Activated CD4-positive, alpha-beta T cell treated with anti-CD3 and anti-CD28 coated beads, Interleukin-2, amount 10 ng/mL, durations not matched to agents 7 days and 5 days (primary cell): ENCODE measurements at regions not wholly inside any gene's neighbourhood (a gene's known extent, or its start where the extent isn't known, plus 50 kb on each side); places are given as distances from the start of the nearest gene placed in this dataset.

Experiments
- CTCF ChIA-PET: fragments of 350-600 bp; sonication (Branson Sonifier 250); formaldehyde crosslinking; loops from one replicate; lab custom pipeline; 2021; ENCODE audit warnings: antibody characterized with exemption; lab: Charles Lee
- POLR2A ChIA-PET: fragments of 350-600 bp; sonication (Branson Sonifier 250); formaldehyde crosslinking; loops from one replicate; lab custom pipeline; 2021; ENCODE audit warnings: antibody characterized with exemption; lab: Charles Lee
- DNase-seq: peaks from one replicate; pipeline ENCODE4 v3.0.0-alpha.2; 2020
- H3K27ac Mint-ChIP-seq: one replicate; pipeline ENCODE4 v1.8.0; 2021; ENCODE audit warnings: mild to moderate bottlenecking, moderate library complexity, mixed read lengths
- H3K27me3 Mint-ChIP-seq: one replicate; pipeline ENCODE4 v1.8.0; 2021; ENCODE audit warnings: mixed read lengths
- H3K36me3 Mint-ChIP-seq: one replicate; pipeline ENCODE4 v1.8.0; 2021; ENCODE audit warnings: low read depth, mixed read lengths
- H3K4me1 Mint-ChIP-seq: one replicate; pipeline ENCODE4 v1.8.0; 2021; ENCODE audit warnings: mixed read lengths
- H3K4me3 Mint-ChIP-seq: one replicate; pipeline ENCODE4 v1.8.0; 2021; ENCODE audit warnings: mild to moderate bottlenecking, moderate library complexity, mixed read lengths
- H3K9me3 Mint-ChIP-seq: one replicate; pipeline ENCODE4 v1.8.0; 2021; ENCODE audit warnings: mixed read lengths

DNA sequence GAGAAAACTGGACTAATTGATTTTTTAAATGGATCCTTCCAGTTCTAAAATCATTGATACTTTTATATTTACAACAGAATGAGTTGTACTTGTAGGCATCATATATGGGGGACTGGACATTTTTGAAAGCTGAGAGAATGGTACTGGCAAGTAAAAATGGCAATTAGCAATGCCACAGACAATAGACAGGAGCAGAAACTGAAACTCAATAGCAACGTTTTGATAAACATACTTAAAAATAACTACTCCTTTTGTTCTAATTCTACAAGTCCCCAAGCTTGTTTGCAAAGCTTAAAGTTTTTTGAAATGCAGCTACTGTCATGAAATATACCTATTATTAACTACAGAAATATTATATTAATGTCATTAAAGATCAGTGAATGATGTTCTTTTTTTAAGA is 52.8 kb upstream of the FBXL7 start:
- POLR2A ChIA-PET, result no interaction called here
- CTCF ChIA-PET, result no interaction called here
- no peak overlapping the region for H3K4me3 Mint-ChIP-seq
- no peaks in the 10 kb centered on the region for H3K9me3 Mint-ChIP-seq
- no peaks in the 10 kb centered on the region for H3K27me3 Mint-ChIP-seq
- H3K27ac Mint-ChIP-seq, result no peak overlapping the region
- no peaks in the 10 kb centered on the region for H3K36me3 Mint-ChIP-seq
- no peaks in the 10 kb centered on the region for H3K4me1 Mint-ChIP-seq
- no peak for DNase-seq

DNA sequence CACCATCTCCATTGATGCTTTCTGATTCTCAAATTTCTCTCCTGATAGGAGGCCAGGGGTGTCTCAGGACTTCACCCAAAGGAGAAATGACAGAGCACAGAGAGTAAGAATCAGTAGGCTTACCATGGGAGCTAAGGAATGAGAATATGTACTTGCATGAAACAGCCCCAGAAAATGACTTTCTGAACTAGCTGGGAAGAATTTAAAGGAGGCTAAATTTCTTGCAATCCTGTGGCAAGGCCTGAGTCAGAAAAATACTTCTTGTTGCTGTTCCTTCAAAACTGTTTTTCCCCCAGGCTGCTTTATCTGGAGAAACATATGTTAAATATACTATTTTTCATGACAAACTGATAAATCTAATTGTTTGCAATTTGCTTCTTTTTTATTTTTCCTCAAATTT is 53.4 kb upstream of the FBXL7 start:
- no peak for DNase-seq
- H3K27ac Mint-ChIP-seq, result no peak overlapping the region
- POLR2A ChIA-PET, result no interaction called here
- no peaks in the 10 kb centered on the region for H3K9me3 Mint-ChIP-seq
- H3K4me1 Mint-ChIP-seq, result no peaks in the 10 kb centered on the region
- no peaks in the 10 kb centered on the region for H3K27me3 Mint-ChIP-seq
- H3K36me3 Mint-ChIP-seq, result no peaks in the 10 kb centered on the region
- CTCF ChIA-PET, result no interaction called here
- H3K4me3 Mint-ChIP-seq, result no peak overlapping the region

DNA sequence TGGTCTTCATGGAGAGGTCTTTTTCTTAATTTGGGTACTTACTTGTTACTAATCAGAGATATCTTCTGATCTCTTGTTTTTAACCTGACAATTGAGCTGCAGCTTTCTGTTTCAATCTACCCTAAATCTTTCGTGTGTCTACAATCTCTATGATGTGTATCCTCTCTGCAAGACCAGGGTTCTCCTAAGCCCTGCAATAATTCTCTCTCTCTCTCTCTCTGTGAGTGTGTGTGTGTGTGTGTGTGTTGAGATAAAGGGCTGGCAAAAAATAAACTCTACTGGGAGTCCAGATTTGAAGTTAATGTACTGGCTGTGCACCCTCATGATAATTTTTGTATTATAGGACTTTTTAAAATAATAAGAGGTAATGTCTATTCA is 57.8 kb upstream of the FBXL7 start:
- Mint-ChIP-seq H3K27ac (no peak overlapping the region), H3K27me3 (no peaks in the 10 kb centered on the region), H3K4me3 (no peak overlapping the region), H3K4me1 (no peaks in the 10 kb centered on the region), H3K36me3 (no peaks in the 10 kb centered on the region), H3K9me3 (peaks cover 2% of the 10 kb centered on the region)
- ChIA-PET CTCF (no interaction called here), POLR2A (no interaction called here)
- DNase-seq, result no peak

DNA sequence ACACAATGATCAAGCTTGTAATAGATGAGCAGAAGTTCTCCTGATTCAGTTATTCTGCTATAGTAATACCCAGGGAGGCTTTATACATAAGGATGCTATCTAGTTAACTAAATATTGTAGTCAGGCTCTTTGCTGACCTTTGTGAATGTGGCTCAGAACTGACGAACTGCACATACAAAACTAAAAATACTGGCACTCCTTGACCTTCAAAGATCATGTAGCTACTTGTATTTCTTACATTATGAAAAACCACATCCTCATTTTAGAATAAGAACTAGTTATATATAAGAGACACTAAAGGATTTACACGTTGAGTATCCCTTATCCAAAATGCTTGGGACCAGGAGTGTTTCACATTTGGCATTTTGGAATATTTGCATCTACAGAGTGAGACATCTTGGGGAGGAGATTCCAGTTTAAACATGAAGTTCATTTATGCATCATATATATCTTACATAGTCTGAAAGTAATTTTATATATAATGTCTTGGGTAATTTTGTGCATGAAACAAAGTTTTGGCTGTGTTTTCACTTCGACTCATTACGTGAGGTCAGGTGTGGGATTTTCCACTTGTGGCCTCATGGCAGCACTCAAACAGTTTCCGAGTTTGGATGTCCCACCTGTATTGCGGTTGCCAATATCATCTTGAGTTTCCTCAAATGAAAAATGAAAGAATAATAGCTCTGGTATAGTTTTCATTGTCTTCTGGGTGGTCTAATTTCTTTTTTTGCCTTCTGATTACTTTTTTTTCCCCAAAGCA is 58.4 kb upstream of the FBXL7 start:
- CTCF ChIA-PET, result interaction anchor here (0.5 kb wide), 1 partner anchor 210 kb away, joined by 3 read pairs; no protein-coding TSS in a partner anchor
- H3K36me3 Mint-ChIP-seq, result no peaks in the 10 kb centered on the region

DNA sequence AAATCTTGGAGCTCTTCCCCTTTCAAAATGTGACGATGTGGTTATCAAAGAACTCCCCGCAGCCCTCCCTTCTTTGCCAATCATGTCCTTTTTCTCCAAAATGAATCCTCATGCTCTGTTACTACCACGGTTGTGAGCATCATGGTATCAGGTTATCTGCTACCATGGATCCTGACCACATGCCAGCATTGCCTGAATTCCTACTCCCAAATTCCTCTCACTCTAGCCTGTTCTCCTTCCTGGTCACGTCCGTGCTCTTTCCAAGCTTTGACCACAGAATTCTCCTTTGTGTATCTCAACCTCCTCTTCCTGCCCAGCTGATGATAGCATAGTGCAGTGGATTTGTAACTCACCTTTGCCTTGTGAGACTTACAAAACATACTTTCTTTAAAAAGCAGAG is 59.5 kb upstream of the FBXL7 start:
- Mint-ChIP-seq H3K27ac (no peak overlapping the region), H3K36me3 (no peaks in the 10 kb centered on the region), H3K9me3 (peaks cover 4% of the 10 kb centered on the region), H3K27me3 (no peaks in the 10 kb centered on the region), H3K4me3 (no peak overlapping the region), H3K4me1 (no peaks in the 10 kb centered on the region)
- ChIA-PET POLR2A (no interaction called here), CTCF (no interaction called here)
- DNase-seq, result no peak

More for the DNA sequence above, 58.4 kb upstream of the FBXL7 start:
- H3K27ac Mint-ChIP-seq, result no peak overlapping the region
- H3K4me3 Mint-ChIP-seq, result no peak overlapping the region
- POLR2A ChIA-PET, result no interaction called here
- peaks cover 2% of the 10 kb centered on the region for H3K9me3 Mint-ChIP-seq
- DNase-seq, result no peak
- no peaks in the 10 kb centered on the region for H3K4me1 Mint-ChIP-seq
- H3K27me3 Mint-ChIP-seq, result no peaks in the 10 kb centered on the region

DNA sequence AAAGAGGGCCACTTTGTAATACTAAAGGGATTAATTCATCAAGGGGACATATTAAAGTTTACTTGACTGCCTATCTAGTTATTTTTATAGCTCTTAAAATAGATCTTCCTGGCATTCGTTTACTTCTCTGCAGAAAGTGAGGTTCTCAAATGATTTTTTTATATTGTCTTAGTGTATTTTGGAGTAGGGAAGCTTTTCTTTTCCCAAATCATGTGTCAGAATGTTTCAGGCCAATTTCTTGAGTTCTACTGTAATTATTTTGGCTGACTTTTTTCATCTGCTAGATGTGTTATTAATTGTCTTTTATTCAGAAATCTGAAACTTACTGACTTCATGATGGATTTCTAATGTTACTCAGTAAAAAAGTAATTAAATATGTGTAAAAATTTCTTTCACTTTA is 60.2 kb upstream of the FBXL7 start:
- no peaks in the 10 kb centered on the region for H3K4me1 Mint-ChIP-seq
- no peaks in the 10 kb centered on the region for H3K36me3 Mint-ChIP-seq
- H3K27ac Mint-ChIP-seq, result no peak overlapping the region
- CTCF ChIA-PET, result no interaction called here
- no peak overlapping the region for H3K4me3 Mint-ChIP-seq
- H3K27me3 Mint-ChIP-seq, result no peaks in the 10 kb centered on the region
- DNase-seq, result no peak
- POLR2A ChIA-PET, result no interaction called here
- peaks cover 4% of the 10 kb centered on the region for H3K9me3 Mint-ChIP-seq

DNA sequence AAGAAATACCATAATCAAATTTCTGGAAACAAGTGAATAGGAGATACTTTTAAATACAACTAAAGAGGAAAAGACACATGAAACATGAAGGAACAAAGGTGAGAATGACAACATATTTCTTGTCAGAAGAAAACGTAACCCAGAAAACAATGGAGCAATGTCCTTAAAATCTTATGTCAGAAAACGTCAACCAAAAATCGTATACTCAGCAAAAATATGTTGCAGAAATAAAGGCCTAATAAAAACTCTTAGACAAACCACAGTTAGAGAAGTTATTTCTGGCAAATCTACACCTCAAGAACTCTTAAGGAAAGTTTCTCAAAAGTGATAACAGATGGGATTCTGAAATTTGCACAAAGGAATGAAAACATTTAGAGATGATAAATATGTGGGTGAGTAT is 66.3 kb upstream of the FBXL7 start:
- no peaks in the 10 kb centered on the region for H3K27me3 Mint-ChIP-seq
- H3K9me3 Mint-ChIP-seq, result peaks cover 4% of the 10 kb centered on the region
- ChIA-PET POLR2A (no interaction called here), CTCF (no interaction called here)
- H3K36me3 Mint-ChIP-seq, result no peaks in the 10 kb centered on the region
- H3K4me3 Mint-ChIP-seq, result no peak overlapping the region
- no peaks in the 10 kb centered on the region for H3K4me1 Mint-ChIP-seq
- DNase-seq, result no peak
- H3K27ac Mint-ChIP-seq, result no peak overlapping the region

DNA sequence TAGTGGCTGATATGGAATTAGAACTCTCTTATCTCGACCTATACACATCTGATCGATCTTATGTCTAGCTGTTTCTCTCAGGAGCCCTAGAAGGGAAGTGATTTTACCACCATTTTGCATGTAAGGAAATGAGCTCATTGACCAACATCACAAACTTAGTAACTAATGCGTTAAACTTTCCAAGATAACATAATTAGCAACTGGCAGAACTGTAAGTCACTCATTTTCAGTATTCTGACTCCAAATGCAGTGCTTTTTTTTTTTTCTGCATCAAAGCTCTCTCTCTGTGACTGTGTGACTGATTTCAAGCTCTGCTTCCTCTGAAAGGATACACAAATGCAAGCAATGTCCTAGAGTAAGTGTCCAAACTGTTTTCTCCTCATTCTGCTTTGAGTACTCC is 68.1 kb upstream of the FBXL7 start:
- H3K4me1 Mint-ChIP-seq, result no peaks in the 10 kb centered on the region
- H3K36me3 Mint-ChIP-seq, result no peaks in the 10 kb centered on the region
- no peak overlapping the region for H3K4me3 Mint-ChIP-seq
- no peaks in the 10 kb centered on the region for H3K27me3 Mint-ChIP-seq
- POLR2A ChIA-PET, result no interaction called here
- DNase-seq, result no peak
- H3K27ac Mint-ChIP-seq, result no peak overlapping the region
- CTCF ChIA-PET, result interaction anchor here (0.6 kb wide), 1 partner anchor 87 kb away, joined by 3 read pairs; no protein-coding TSS in a partner anchor
- H3K9me3 Mint-ChIP-seq, result peaks cover 4% of the 10 kb centered on the region

DNA sequence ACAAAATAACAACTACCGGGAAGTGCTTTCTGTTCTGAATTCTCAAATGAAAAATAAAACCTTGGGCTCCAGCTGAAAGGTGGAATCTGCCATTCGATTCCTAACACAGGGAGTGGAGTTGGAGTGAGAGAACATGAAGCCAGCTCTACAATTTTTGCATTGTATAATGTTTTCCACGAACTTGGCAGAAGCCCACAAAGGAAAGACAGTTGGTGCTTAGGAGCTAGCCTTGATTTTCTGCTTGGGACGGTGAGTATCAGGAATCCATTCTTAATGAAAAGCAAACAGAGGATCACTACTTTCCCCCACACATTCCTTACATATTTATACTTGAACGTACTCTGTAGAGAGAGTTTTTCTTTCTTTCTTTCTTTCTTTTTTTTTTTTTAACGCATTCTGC is 74.2 kb upstream of the FBXL7 start:
- H3K4me1 Mint-ChIP-seq, result no peaks in the 10 kb centered on the region
- H3K36me3 Mint-ChIP-seq, result no peaks in the 10 kb centered on the region
- peaks cover 2% of the 10 kb centered on the region for H3K9me3 Mint-ChIP-seq
- ChIA-PET CTCF (no interaction called here), POLR2A (no interaction called here)
- no peak overlapping the region for H3K27ac Mint-ChIP-seq
- no peaks in the 10 kb centered on the region for H3K27me3 Mint-ChIP-seq
- no peak for DNase-seq
- no peak overlapping the region for H3K4me3 Mint-ChIP-seq

DNA sequence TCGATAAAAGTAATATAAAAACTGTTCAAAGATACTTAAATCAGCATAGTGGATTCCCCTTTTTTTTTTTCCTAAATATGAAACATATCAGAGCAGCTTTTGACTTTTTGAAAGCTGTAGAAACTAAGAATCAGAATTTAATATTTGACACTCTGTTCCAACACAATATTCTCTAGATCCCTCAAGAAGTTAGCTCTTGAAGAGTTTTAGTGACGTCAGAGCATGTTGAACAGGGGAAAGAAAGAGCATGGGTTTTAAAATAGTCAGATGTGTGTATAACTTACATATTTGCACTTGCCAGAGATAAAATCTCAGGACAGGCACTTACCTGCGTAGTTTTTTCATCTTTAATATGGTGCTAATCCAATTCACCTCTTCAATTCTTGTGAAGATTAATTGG is 75.2 kb upstream of the FBXL7 start:
- POLR2A ChIA-PET, result no interaction called here
- no peak for DNase-seq
- Mint-ChIP-seq H3K27me3 (no peaks in the 10 kb centered on the region), H3K27ac (no peak overlapping the region), H3K9me3 (peaks cover 4% of the 10 kb centered on the region), H3K4me1 (no peaks in the 10 kb centered on the region), H3K36me3 (no peaks in the 10 kb centered on the region), H3K4me3 (no peak overlapping the region)
- CTCF ChIA-PET, result no interaction called here

DNA sequence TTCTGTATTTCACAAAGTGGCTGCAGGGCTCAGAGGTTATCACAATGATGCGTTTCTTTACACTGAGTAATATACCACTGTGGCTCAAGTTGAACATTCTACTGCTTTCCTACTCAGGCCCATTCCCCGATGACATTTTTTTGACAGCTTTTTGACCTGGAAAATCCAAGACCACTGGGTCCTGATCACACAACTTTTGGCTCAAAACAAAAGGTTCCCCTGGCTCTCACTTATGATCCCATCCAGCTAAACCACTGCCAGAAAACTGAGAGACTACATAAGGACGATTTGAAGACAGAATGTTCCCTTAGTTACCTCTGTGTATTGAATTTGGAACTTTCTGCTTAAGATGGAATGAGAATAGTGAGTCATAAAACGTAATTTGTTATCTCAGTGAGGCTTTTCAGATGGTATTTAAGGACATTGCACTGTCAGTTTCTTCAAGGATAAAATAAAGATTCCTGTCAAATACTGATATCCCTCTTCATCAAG is 78.0 kb upstream of the FBXL7 start:
- H3K36me3 Mint-ChIP-seq, result no peaks in the 10 kb centered on the region
- H3K9me3 Mint-ChIP-seq, result peaks cover 4% of the 10 kb centered on the region
- no peak overlapping the region for H3K27ac Mint-ChIP-seq
- no peak for DNase-seq
- ChIA-PET POLR2A (no interaction called here), CTCF (no interaction called here)
- no peaks in the 10 kb centered on the region for H3K4me1 Mint-ChIP-seq
- H3K4me3 Mint-ChIP-seq, result no peak overlapping the region
- H3K27me3 Mint-ChIP-seq, result no peaks in the 10 kb centered on the region

DNA sequence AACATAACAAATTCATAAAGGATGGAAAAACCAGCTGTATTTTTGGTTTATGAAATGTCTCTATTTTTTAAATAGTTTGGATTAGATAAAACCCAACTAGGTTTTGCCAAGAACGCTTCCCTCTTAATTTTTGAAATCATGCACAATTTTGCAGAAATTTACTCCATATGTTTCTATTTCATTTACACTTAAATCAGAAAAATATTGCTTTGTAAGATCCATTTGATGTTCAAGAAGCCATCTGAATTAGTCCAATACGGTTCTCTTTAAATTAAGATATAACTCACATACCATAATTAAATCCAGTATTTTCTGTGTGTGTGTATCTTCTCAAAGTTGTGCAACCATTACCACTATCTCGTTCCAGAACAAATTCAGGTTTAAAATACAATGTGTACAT is 78.6 kb upstream of the FBXL7 start:
- H3K27ac Mint-ChIP-seq, result no peak overlapping the region
- H3K4me3 Mint-ChIP-seq, result no peak overlapping the region
- peaks cover 4% of the 10 kb centered on the region for H3K9me3 Mint-ChIP-seq
- no peaks in the 10 kb centered on the region for H3K27me3 Mint-ChIP-seq
- H3K4me1 Mint-ChIP-seq, result no peaks in the 10 kb centered on the region
- no peaks in the 10 kb centered on the region for H3K36me3 Mint-ChIP-seq
- ChIA-PET CTCF (no interaction called here), POLR2A (no interaction called here)
- no peak for DNase-seq

DNA sequence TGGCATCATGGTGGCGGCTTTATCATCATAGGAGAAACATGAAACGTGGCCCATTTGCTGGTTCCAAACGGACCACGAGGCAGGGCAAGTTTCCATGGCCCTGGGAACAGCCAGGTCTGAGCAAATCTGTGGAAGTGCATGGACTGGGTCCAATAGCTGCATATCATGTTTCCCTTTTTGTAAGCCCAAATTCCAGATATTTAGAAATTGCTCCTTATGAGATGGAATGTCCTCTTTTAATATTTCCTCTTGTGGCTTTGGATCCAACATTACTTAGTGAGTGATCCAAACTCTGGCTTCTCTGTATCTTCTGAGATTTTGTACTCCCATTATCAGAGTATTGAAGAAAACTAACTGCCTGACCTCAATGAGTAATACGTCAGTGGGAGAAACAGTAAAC is 79.8 kb upstream of the FBXL7 start:
- H3K27me3 Mint-ChIP-seq, result no peaks in the 10 kb centered on the region
- H3K4me3 Mint-ChIP-seq, result no peak overlapping the region
- ChIA-PET CTCF (no interaction called here), POLR2A (no interaction called here)
- no peaks in the 10 kb centered on the region for H3K36me3 Mint-ChIP-seq
- no peak overlapping the region for H3K27ac Mint-ChIP-seq
- peaks cover 4% of the 10 kb centered on the region for H3K9me3 Mint-ChIP-seq
- DNase-seq, result no peak
- no peaks in the 10 kb centered on the region for H3K4me1 Mint-ChIP-seq

DNA sequence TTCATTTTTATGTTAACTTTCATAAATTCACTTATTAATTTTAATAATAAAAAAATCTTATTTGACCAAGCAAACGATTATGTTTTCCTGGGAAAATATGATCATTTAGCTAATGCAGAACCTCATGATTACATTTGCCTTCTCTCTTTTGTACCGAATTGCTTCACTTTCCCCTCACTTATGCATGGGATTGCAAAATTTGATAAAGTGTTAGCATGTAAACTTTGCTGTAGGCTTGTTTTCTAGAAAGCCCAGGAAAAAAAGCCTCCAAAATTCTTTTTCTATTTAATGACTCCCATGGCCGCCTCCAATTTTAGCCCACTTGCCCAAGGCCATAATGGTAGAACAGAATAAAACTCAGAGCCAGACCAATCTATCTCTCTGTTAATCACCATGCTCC is 82.8 kb upstream of the FBXL7 start:
- H3K4me3 Mint-ChIP-seq, result no peak overlapping the region
- CTCF ChIA-PET, result no interaction called here
- H3K27ac Mint-ChIP-seq, result no peak overlapping the region
- H3K9me3 Mint-ChIP-seq, result peaks cover 22% of the 10 kb centered on the region
- POLR2A ChIA-PET, result no interaction called here
- H3K4me1 Mint-ChIP-seq, result no peaks in the 10 kb centered on the region
- no peaks in the 10 kb centered on the region for H3K27me3 Mint-ChIP-seq
- H3K36me3 Mint-ChIP-seq, result no peaks in the 10 kb centered on the region
- DNase-seq, result no peak
